ENCODE measurements at regions not wholly inside any gene's neighbourhood (a gene's known extent, or its start where the extent isn't known, plus 50 kb on each side); places are given as distances from the start of the nearest gene placed in this dataset.

- no peak for DNase-seq (ENCODE audit: extremely low read depth in 1 of 4, low spot score in 3 of 4)
Measured at GRCh38 chr17:77693776-77694175, 264.7 kb upstream of the TNRC6C start.

DNA sequence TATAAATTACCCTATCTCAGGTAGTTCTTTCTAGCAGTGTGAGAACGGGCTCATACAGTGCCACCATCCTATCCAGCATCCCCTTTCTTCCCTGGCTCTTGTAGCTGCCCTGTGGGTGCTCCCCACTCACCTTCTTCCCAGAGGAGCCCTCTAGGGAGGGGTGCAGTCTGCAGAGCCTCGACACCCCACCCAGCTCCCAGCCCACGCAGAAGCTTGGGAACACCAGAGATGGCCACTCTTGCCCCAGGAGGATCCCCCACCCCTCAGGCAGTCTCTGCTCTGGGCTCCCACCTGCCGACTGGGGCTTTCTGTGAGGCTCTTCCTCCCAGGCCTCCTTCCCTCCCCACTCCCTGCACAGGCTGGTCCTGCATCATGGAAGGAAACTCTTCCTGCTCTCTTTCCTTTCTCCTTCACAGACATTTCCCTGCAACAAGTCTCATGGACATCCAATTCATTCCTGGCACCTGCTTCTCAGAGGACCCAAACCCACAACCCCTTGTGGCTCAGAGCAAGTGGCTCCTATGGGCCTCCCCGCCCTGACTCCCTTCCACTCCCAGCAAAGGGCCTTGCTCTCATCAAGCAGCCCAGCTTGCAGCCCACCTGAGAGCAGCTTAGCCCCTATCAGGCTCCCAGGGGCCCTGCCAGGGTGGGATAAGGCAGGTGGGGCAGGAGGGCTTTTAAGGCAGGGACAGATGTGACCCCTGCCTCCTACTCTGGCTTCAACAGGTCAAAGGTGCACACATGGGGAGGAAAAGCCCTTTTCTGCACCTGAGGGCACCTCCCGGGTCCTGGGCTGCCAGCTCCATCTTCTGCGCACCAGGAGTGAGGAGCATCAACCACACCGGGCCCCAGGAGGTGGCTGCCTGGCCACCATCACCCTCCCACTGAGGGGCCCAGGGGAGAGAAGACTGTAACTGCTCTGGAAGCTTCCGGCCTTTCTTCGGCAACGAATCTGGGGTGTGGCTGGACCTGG lies 263.8 kb upstream of the TNRC6C start:
- FAIRE-seq (no peak), DNase-seq (ENCODE audit: extremely low read depth in 1 of 4, low spot score in 3 of 4) (no peak), ATAC-seq (no peak)
- Histone ChIP-seq H3K4me3 (no peak overlapping the region), H3K36me3 (ENCODE audit: control insufficient read depth, insufficient read depth, low read length) (no peaks in the 10 kb centered on the region), H3K27ac (ENCODE audit: extremely low read depth, low read depth, low read length) (no peak overlapping the region), H3K27me3 (ENCODE audit: control insufficient read depth in 2 of 2, insufficient read depth in 2 of 2, low read length in 2 of 2) (peaks cover 44 to 82% of the 10 kb centered on the region in 2 experiments), H3K4me2 (ENCODE audit: insufficient read depth, low read length) (no peak overlapping the region), H4K20me1 (replicated peaks; ENCODE audit: control insufficient read depth, insufficient read depth, low read length) (0 out of 2 replicates have a peak, but pooled peaks cover 9% of the 10 kb centered on the region), H3K4me1 (replicated peaks in 1 of 2; ENCODE audit: control insufficient read depth in 2 of 2, insufficient read depth in 2 of 2, low read length in 2 of 2) (no peaks in the 10 kb centered on the region), H2AFZ (ENCODE audit: low read depth, low read length) (no peak overlapping the region), H3K9ac (ENCODE audit: insufficient read depth in 1 of 2, low read depth in 2 of 2, low read length in 2 of 2) (no peak overlapping the region), H3K9me1 (ENCODE audit: control insufficient read depth, insufficient read depth, low read length) (no peaks in the 10 kb centered on the region), H3K9me3 (replicated peaks; ENCODE audit: control insufficient read depth, insufficient read depth, low read depth, low read length) (no peaks in the 10 kb centered on the region), H3K79me2 (ENCODE audit: control insufficient read depth, insufficient read depth, low read length) (no peaks in the 10 kb centered on the region)
- no TSS peak for BruUV-seq (replicated peaks)
- WGBS (ENCODE audit: insufficient coverage, low coverage, missing lambda C conversion rate), result 2% methylated on average over 11 of the region's 11 CpGs
- in situ Hi-C loops (cut with MboI) (no loop called here), intact Hi-C loops (cut with micrococcal nuclease) (no loop called here)
- POLR2A ChIA-PET, result no interaction called here
- CTCF ChIA-PET (ENCODE audit: low intra/inter-chr PET ratio), result no interaction called here
- TF ChIP-seq KLF13 (tag; IDR thresholded peaks at IDR 0.05; ENCODE audit: borderline replicate concordance, low read depth) (no peak), SMAD1 (IDR thresholded peaks at IDR 0.05; ENCODE audit: low read depth, low read length, partially characterized antibody) (no peak), ZNF740 (CRISPR knock-in tag; IDR thresholded peaks at IDR 0.05) (no peak), ZNF740 (tag; IDR thresholded peaks at IDR 0.05) (no peak), RFX5 (IDR thresholded peaks at IDR 0.05; ENCODE audit: low read depth, low read length) (no peak), NCOA6 (IDR thresholded peaks at IDR 0.05) (no peak), TCF7L2 (IDR thresholded peaks at IDR 0.05; ENCODE audit: low read depth, low read length) (no peak), HDGF (IDR thresholded peaks at IDR 0.05) (no peak), USF2 (CRISPR knock-in tag; IDR thresholded peaks at IDR 0.05) (no peak), SRF (CRISPR knock-in tag; IDR thresholded peaks at IDR 0.05) (no peak), ZNF184 (CRISPR knock-in tag; IDR thresholded peaks at IDR 0.05) (no peak), SMARCA4 (IDR thresholded peaks at IDR 0.05) (no peak)

More at GRCh38 chr17:77693776-77694175, 264.7 kb upstream of the TNRC6C start:
- Histone ChIP-seq H3K9ac (ENCODE audit: insufficient read depth in 1 of 2, low read depth in 2 of 2, low read length in 2 of 2) (no peak overlapping the region), H3K4me2 (ENCODE audit: insufficient read depth, low read length) (no peak overlapping the region), H3K4me3 (no peak overlapping the region), H3K79me2 (ENCODE audit: control insufficient read depth, insufficient read depth, low read length) (no peaks in the 10 kb centered on the region), H3K9me1 (ENCODE audit: control insufficient read depth, insufficient read depth, low read length) (no peaks in the 10 kb centered on the region), H3K4me1 (replicated peaks in 1 of 2; ENCODE audit: control insufficient read depth in 2 of 2, insufficient read depth in 2 of 2, low read length in 2 of 2) (no peaks in the 10 kb centered on the region), H3K27ac (ENCODE audit: extremely low read depth, low read depth, low read length) (no peak overlapping the region), H3K36me3 (ENCODE audit: control insufficient read depth, insufficient read depth, low read length) (no peaks in the 10 kb centered on the region), H3K27me3 (ENCODE audit: control insufficient read depth in 2 of 2, insufficient read depth in 2 of 2, low read length in 2 of 2) (peaks cover 39 to 78% of the 10 kb centered on the region in 2 experiments), H2AFZ (ENCODE audit: low read depth, low read length) (no peak overlapping the region), H3K9me3 (replicated peaks; ENCODE audit: control insufficient read depth, insufficient read depth, low read depth, low read length) (no peaks in the 10 kb centered on the region), H4K20me1 (replicated peaks; ENCODE audit: control insufficient read depth, insufficient read depth, low read length) (0 out of 2 replicates have a peak, but pooled peaks cover 9% of the 10 kb centered on the region)
- intact Hi-C loops (cut with micrococcal nuclease) (no loop called here), in situ Hi-C loops (cut with MboI) (no loop called here)
- FAIRE-seq (no peak), ATAC-seq (no peak)
- TF ChIP-seq ZNF431 (CRISPR knock-in tag; IDR thresholded peaks at IDR 0.05) (no peak), TAF9B (IDR thresholded peaks at IDR 0.05; ENCODE audit: partially characterized antibody) (no peak), SMAD1 (IDR thresholded peaks at IDR 0.05; ENCODE audit: low read depth, low read length, partially characterized antibody) (no peak), HOXB6 (CRISPR knock-in tag; IDR thresholded peaks at IDR 0.05; ENCODE audit: borderline replicate concordance) (no peak), OTX1 (CRISPR knock-in tag; IDR thresholded peaks at IDR 0.05) (no peak), XRCC4 (IDR thresholded peaks at IDR 0.05; ENCODE audit: extremely low read depth, insufficient read depth, insufficient read length) (no peak), CREB1 (IDR thresholded peaks at IDR 0.05) (no peak), CREB1 (CRISPR knock-in tag; IDR thresholded peaks at IDR 0.05) (no peak), ESRRA (IDR thresholded peaks at IDR 0.05; ENCODE audit: borderline replicate concordance, low read depth) (no peak)
- POLR2A ChIA-PET, result no interaction called here
- CTCF ChIA-PET (ENCODE audit: low intra/inter-chr PET ratio), result no interaction called here
- no TSS peak for BruUV-seq (replicated peaks)
- WGBS (ENCODE audit: insufficient coverage, low coverage, missing lambda C conversion rate), result 0% methylated on average over 6 of the region's 7 CpGs
